Endothelial cell of umbilical vein (primary cell): ENCODE measurements at regions not wholly inside any gene's neighbourhood (a gene's known extent, or its start where the extent isn't known, plus 50 kb on each side); places are given as distances from the start of the nearest gene placed in this dataset.

Source experiments
- BruUV-seq: library from RNA; stranded (reverse); fragments of 400-500 nt; replicated peaks from 2 replicates; lab custom pipeline; 2021; lab: Mats Ljungman, UMichigan
- CTCF ChIA-PET: fragments of 300-600, 350-600 bp; sonication (Branson Sonifier 250); formaldehyde crosslinking; loops from one replicate; lab custom pipeline; 2021; ENCODE audit warnings: antibody characterized with exemption, inconsistent platforms; lab: Charles Lee
- POLR2A ChIA-PET: fragments of 300-600, 350-600 bp; sonication (Branson Sonifier 250); formaldehyde crosslinking; loops from one replicate; lab custom pipeline; 2021; ENCODE audit warnings: antibody characterized with exemption, inconsistent platforms; lab: Charles Lee
- DNase-seq: peaks from one replicate; pipeline ENCODE4 v3.0.0-alpha.2; 2011; ENCODE audit warnings: low read depth, low spot score
- FAIRE-seq: peaks from 2 replicates; lab custom pipeline; 2011; peaks lifted over from hg19 to GRCh38; lab: Jason Lieb, UNC
- H2AFZ ChIP-seq: 2 replicates; pipeline ENCODE4 v1.6.0; 2012; ENCODE audit warnings: low read depth, low read length, control low read depth, inconsistent platforms
- H3K27ac ChIP-seq: 2 replicates; pipeline ENCODE4 v1.5.1; 2011; ENCODE audit warnings: low read depth, mild to moderate bottlenecking, control low read depth, low read length, moderate library complexity; ENCODE audit not compliant: insufficient read depth
- H3K27me3 ChIP-seq, 2 experiments: 2 replicates each; pipeline versions ENCODE4 v1.6.0 to v1.6.1; 2011; ENCODE audit warnings: low read length in 2 of 2, mixed read lengths in 1 of 2; ENCODE audit not compliant: control insufficient read depth in 2 of 2, insufficient read depth in 2 of 2
- H3K36me3 ChIP-seq, 2 experiments: 2 replicates in 1 of 2; 3 replicates in 1 of 2; pipeline ENCODE4 v1.5.1; 2011; ENCODE audit warnings: low read length in 2 of 2, mild to moderate bottlenecking in 1 of 2, moderate library complexity in 1 of 2; ENCODE audit not compliant: control insufficient read depth in 2 of 2, insufficient read depth in 2 of 2; ENCODE audit errors: extremely low read depth in 1 of 2
- H3K4me1 ChIP-seq: 3 replicates; pipeline ENCODE4 v1.5.1; 2011; ENCODE audit warnings: mild to moderate bottlenecking, low read length; ENCODE audit not compliant: control insufficient read depth, insufficient read depth; ENCODE audit errors: extremely low read depth
- H3K4me2 ChIP-seq: 2 replicates; pipeline ENCODE4 v1.6.1; 2011; ENCODE audit warnings: low read length, control low read depth, mixed read lengths; ENCODE audit not compliant: insufficient read depth
- H3K4me3 ChIP-seq, 3 experiments: fragments of 200-600 bp in 1 of 3; sonication (generic), shearing (Covaris generic) in 1 of 3; replicated peaks in 1 of 3; 2 replicates each; pipeline ENCODE4 v1.5.1; 2011 to 2016; ENCODE audit warnings: control low read depth in 3 of 3, low read length in 3 of 3, mild to moderate bottlenecking in 2 of 3, inconsistent platforms in 1 of 3, low read depth in 1 of 3, moderate library complexity in 1 of 3; ENCODE audit not compliant: insufficient read depth in 1 of 3
- H3K79me2 ChIP-seq: 2 replicates; pipeline ENCODE4 v1.6.0; 2012; ENCODE audit warnings: low read length, inconsistent platforms; ENCODE audit not compliant: control insufficient read depth, insufficient read depth
- H3K9ac ChIP-seq: replicated peaks from 2 replicates; pipeline ENCODE3; 2011; ENCODE audit warnings: low read length, control low read depth; ENCODE audit not compliant: insufficient read depth; ENCODE audit errors: extremely low read depth
- H3K9me1 ChIP-seq: replicated peaks from 3 replicates; pipeline ENCODE4 v1.6.0; 2011; ENCODE audit warnings: mild to moderate bottlenecking, low read length; ENCODE audit not compliant: control insufficient read depth, insufficient read depth; ENCODE audit errors: extremely low read depth
- H3K9me3 ChIP-seq: replicated peaks from 2 replicates; pipeline ENCODE4 v1.5.1; 2012; ENCODE audit warnings: low read length, inconsistent platforms; ENCODE audit not compliant: control insufficient read depth, insufficient read depth
- H4K20me1 ChIP-seq: replicated peaks from 2 replicates; pipeline ENCODE3; 2011; ENCODE audit warnings: mild to moderate bottlenecking, low read length; ENCODE audit not compliant: control insufficient read depth, insufficient read depth; ENCODE audit errors: extremely low read depth
- EZH2 ChIP-seq: IDR thresholded peaks from 2 replicates; pipeline ENCODE4 v1.6.1; 2012; ENCODE audit warnings: borderline replicate concordance, low read depth, mild to moderate bottlenecking, moderate library complexity, low read length, inconsistent platforms; ENCODE audit not compliant: severe bottlenecking
- FOS ChIP-seq: IDR thresholded peaks from 2 replicates; pipeline ENCODE4 v1.6.1; 2011; ENCODE audit warnings: mild to moderate bottlenecking, low read length, moderate library complexity, borderline replicate concordance; ENCODE audit not compliant: insufficient read depth
- GATA2 ChIP-seq: IDR thresholded peaks from 2 replicates; pipeline ENCODE4 v1.7.0; 2011; ENCODE audit warnings: low read depth, mild to moderate bottlenecking, moderate library complexity, mixed read lengths, low read length; ENCODE audit not compliant: insufficient read length, insufficient read depth
- JUN ChIP-seq: IDR thresholded peaks from 2 replicates; pipeline ENCODE4 v1.6.1; 2011; ENCODE audit warnings: borderline replicate concordance, low read depth; ENCODE audit not compliant: insufficient read length, insufficient read depth
- POLR2A ChIP-seq: IDR thresholded peaks from 2 replicates; pipeline ENCODE4 v1.6.1; 2012; ENCODE audit warnings: low read depth, mild to moderate bottlenecking, control low read depth, low read length
- POLR2AphosphoS5 ChIP-seq: IDR thresholded peaks from 2 replicates; pipeline ENCODE4 v1.6.1; 2012; ENCODE audit warnings: low read depth, mild to moderate bottlenecking, control low read depth, low read length, moderate library complexity; ENCODE audit not compliant: insufficient read depth
- dilution Hi-C: fragments of 300-500 bp; cut with MboI; formaldehyde crosslinking; loops from one replicate; pipeline ENCODE4 v1.15.0; 2019; ENCODE audit warnings: low sequenced_read_pairs; ENCODE audit not compliant: extremely low pct_ligation_motif_present
- intact Hi-C: fragments of 100-400 bp; cut with micrococcal nuclease; formaldehyde crosslinking; loops from one replicate; pipeline ENCODE4 v1.10.0; 2022
- TF ChIP-seq, protein P1 (sequence below): IDR thresholded peaks from 2 replicates; pipeline ENCODE4 v1.6.1; 2011; ENCODE audit not compliant: insufficient read depth, insufficient read length
- TF ChIP-seq, protein P2 (sequence below), 2 donors: IDR thresholded peaks; 1 replicate in 1 of 2; 2 replicates in 1 of 2; pipeline ENCODE4 v1.5.1; 2011; ENCODE audit warnings: low read length in 2 of 2, mild to moderate bottlenecking in 2 of 2, moderate library complexity in 2 of 2, control low read depth in 1 of 2, inconsistent platforms in 1 of 2, low read depth in 1 of 2; ENCODE audit not compliant: insufficient read depth in 1 of 2; ENCODE audit errors: extremely low read depth in 1 of 2

DNA sequence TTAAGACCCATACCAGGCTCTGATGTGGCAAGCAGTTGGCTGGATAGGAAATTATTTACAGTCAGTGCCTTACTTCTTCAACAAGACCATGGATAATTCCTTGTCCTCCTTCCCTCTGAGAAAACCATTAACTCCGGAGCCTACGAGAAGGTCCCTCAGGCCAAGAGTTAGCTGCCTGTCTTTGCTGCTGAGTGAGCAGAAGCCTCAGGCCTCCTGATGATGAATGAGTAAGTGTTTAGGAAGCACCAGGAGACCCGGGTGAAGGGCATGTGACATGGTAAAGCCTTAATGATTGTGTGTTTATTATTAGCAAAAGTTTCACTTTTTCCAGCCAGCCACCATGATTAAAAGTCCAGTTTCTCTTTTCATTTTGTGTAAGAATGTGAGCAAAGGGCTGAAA, 174.9 kb upstream of the TOPAZ1 start:
- ChIA-PET POLR2A (no interaction called here), CTCF (interaction anchor here (1.3 kb wide), 1 partner anchor 212 kb away, joined by 3 read pairs; no protein-coding TSS in a partner anchor)
- H3K9me1 ChIP-seq, result no peaks in the 10 kb centered on the region
- H3K27ac ChIP-seq, result no peak overlapping the region
- H3K4me3 ChIP-seq, result no peak overlapping the region
- intact Hi-C loops, result no loop called here
- no TSS peak for BruUV-seq
- H4K20me1 ChIP-seq, result no peaks in the 10 kb centered on the region
- DNase-seq (no peak), FAIRE-seq (no peak)
- no peak overlapping the region for H3K9ac ChIP-seq
- dilution Hi-C loops, result no loop called here
- no peak overlapping the region for H3K4me2 ChIP-seq
- no peaks in the 10 kb centered on the region for H3K36me3 ChIP-seq
- peaks cover 0 to 1% of the 10 kb centered on the region in 2 experiments for H3K27me3 ChIP-seq
- H3K9me3 ChIP-seq, result no peaks in the 10 kb centered on the region
- TF ChIP-seq JUN (no peak), EZH2 (no peak), GATA2 (no peak), POLR2AphosphoS5 (no peak), POLR2A (no peak), FOS (no peak)
- TF ChIP-seq, protein P1, sequence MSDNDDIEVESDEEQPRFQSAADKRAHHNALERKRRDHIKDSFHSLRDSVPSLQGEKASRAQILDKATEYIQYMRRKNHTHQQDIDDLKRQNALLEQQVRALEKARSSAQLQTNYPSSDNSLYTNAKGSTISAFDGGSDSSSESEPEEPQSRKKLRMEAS, result no peak
- TF ChIP-seq, protein P2, sequence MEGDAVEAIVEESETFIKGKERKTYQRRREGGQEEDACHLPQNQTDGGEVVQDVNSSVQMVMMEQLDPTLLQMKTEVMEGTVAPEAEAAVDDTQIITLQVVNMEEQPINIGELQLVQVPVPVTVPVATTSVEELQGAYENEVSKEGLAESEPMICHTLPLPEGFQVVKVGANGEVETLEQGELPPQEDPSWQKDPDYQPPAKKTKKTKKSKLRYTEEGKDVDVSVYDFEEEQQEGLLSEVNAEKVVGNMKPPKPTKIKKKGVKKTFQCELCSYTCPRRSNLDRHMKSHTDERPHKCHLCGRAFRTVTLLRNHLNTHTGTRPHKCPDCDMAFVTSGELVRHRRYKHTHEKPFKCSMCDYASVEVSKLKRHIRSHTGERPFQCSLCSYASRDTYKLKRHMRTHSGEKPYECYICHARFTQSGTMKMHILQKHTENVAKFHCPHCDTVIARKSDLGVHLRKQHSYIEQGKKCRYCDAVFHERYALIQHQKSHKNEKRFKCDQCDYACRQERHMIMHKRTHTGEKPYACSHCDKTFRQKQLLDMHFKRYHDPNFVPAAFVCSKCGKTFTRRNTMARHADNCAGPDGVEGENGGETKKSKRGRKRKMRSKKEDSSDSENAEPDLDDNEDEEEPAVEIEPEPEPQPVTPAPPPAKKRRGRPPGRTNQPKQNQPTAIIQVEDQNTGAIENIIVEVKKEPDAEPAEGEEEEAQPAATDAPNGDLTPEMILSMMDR (IDR thresholded peaks at IDR 0.05; ENCODE audit: extremely low read depth in 1 of 2, insufficient read depth in 1 of 2, low read depth in 1 of 2, low read length in 2 of 2), result no peak
- H3K4me1 ChIP-seq, result no peaks in the 10 kb centered on the region
- H2AFZ ChIP-seq, result no peak overlapping the region
- H3K79me2 ChIP-seq, result no peaks in the 10 kb centered on the region
